Neural cell (in vitro differentiated cells): ENCODE measurements at regions not wholly inside any gene's neighbourhood (a gene's known extent, or its start where the extent isn't known, plus 50 kb on each side); places are given as distances from the start of the nearest gene placed in this dataset.

Source experiments
- H2AFZ ChIP-seq: fragments of 200-600, 300-800 bp; sonication (generic), shearing (Covaris generic); 2 replicates; pipeline ENCODE4 v1.6.0; 2014; ENCODE audit warnings: low read depth, mild to moderate bottlenecking, antibody characterized with exemption, low read length, moderate library complexity
- H3F3A ChIP-seq: fragments of 200-600 bp; shearing (Covaris generic); 2 replicates; pipeline ENCODE4 v1.6.1; 2016; ENCODE audit warnings: mild to moderate bottlenecking, moderate library complexity, mixed read lengths, antibody characterized with exemption, low read length; ENCODE audit not compliant: insufficient read depth, poor library complexity, severe bottlenecking
- H3K27ac ChIP-seq: fragments of 200-600, 300-800 bp; sonication (generic), shearing (Covaris generic); 2 replicates; pipeline ENCODE4 v1.5.1; 2014; ENCODE audit warnings: mild to moderate bottlenecking, low read length, moderate library complexity
- H3K27me3 ChIP-seq: fragments of 300-800, 200-600 bp; sonication (generic), shearing (Covaris generic); 2 replicates; pipeline ENCODE4 v1.6.0; 2014; ENCODE audit warnings: mild to moderate bottlenecking, low read depth, low read length, moderate library complexity; ENCODE audit not compliant: insufficient read depth
- H3K36me3 ChIP-seq: fragments of 300-800, 200-600 bp; sonication (generic), shearing (Covaris generic); 2 replicates; pipeline ENCODE4 v1.5.1; 2014; ENCODE audit warnings: mild to moderate bottlenecking, antibody characterized with exemption, low read length, moderate library complexity; ENCODE audit not compliant: insufficient read depth
- H3K4me2 ChIP-seq: fragments of 300-800, 200-600 bp; sonication (generic), shearing (Covaris generic); 2 replicates; pipeline ENCODE4 v1.6.0; 2014; ENCODE audit warnings: mild to moderate bottlenecking, low read length
- H3K4me3 ChIP-seq: fragments of 300-800, 200-600 bp; sonication (generic), shearing (Covaris generic); 2 replicates; pipeline ENCODE4 v1.5.1; 2014; ENCODE audit warnings: mild to moderate bottlenecking, low read length, moderate library complexity
- H3K79me2 ChIP-seq: fragments of 200-600 bp; shearing (Covaris generic); replicated peaks from 2 replicates; pipeline ENCODE4 v1.6.0; 2014; ENCODE audit warnings: mild to moderate bottlenecking, low read length, moderate library complexity; ENCODE audit not compliant: insufficient read depth
- H3K9ac ChIP-seq: fragments of 300-800, 200-600 bp; sonication (generic), shearing (Covaris generic); 2 replicates; pipeline ENCODE4 v1.6.1; 2016; ENCODE audit warnings: mild to moderate bottlenecking, low read length, mixed read lengths
- H3K9me2 ChIP-seq: fragments of 200-600 bp; shearing (Covaris generic); 2 replicates; pipeline ENCODE4 v1.6.1; 2016; ENCODE audit warnings: mild to moderate bottlenecking, low read length, mixed read lengths; ENCODE audit not compliant: insufficient read depth
- H3K9me3 ChIP-seq: fragments of 200-600, 300-800 bp; sonication (generic), shearing (Covaris generic); 2 replicates; pipeline ENCODE4 v1.6.1; 2016; ENCODE audit warnings: mild to moderate bottlenecking, mixed run types, low read length, moderate library complexity, mixed read lengths
- H4K20me1 ChIP-seq: fragments of 200-600 bp; shearing (Covaris generic); 2 replicates; pipeline ENCODE4 v1.6.1; 2016; ENCODE audit warnings: mild to moderate bottlenecking, mixed run types; ENCODE audit not compliant: insufficient read depth
- CTCF ChIP-seq: fragments of 450-650 bp; IDR thresholded peaks from 2 replicates; pipeline ENCODE4 v1.5.1; 2014; ENCODE audit warnings: antibody characterized with exemption, mild to moderate bottlenecking, moderate library complexity; ENCODE audit not compliant: poor library complexity, severe bottlenecking
- EP300 ChIP-seq: fragments of 450-650 bp; conservative IDR thresholded peaks from 2 replicates; pipeline ENCODE4 v1.6.1; 2014; ENCODE audit warnings: antibody characterized with exemption, mild to moderate bottlenecking, moderate library complexity; ENCODE audit not compliant: poor library complexity, severe bottlenecking
- EZH2 ChIP-seq: fragments of 200-600, 300-800 bp; shearing (Covaris generic), sonication (generic); IDR thresholded peaks from 2 replicates; pipeline ENCODE4 v1.6.1; 2014; ENCODE audit warnings: antibody characterized with exemption, low read length, borderline replicate concordance, mild to moderate bottlenecking; ENCODE audit not compliant: insufficient read depth, poor library complexity, severe bottlenecking
- MXI1 ChIP-seq: fragments of 450-650 bp; conservative IDR thresholded peaks from 2 replicates; pipeline ENCODE4 v1.6.1; 2014; ENCODE audit warnings: antibody characterized with exemption, mild to moderate bottlenecking; ENCODE audit not compliant: poor library complexity, severe bottlenecking
- POLR2AphosphoS5 ChIP-seq: IDR thresholded peaks from 2 replicates; pipeline ENCODE4 v1.6.1; 2012
- RAD21 ChIP-seq: fragments of 450-650 bp; conservative IDR thresholded peaks from 2 replicates; pipeline ENCODE4 v1.6.1; 2014; ENCODE audit warnings: antibody characterized with exemption, mild to moderate bottlenecking, moderate library complexity
- REST ChIP-seq: IDR thresholded peaks from 2 replicates; pipeline ENCODE4 v1.6.1; 2012; ENCODE audit warnings: borderline replicate concordance
- SMC3 ChIP-seq: fragments of 450-650 bp; conservative IDR thresholded peaks from 2 replicates; pipeline ENCODE4 v1.6.1; 2014; ENCODE audit warnings: antibody characterized with exemption, mild to moderate bottlenecking, moderate library complexity; ENCODE audit not compliant: poor library complexity
- TAF1 ChIP-seq: IDR thresholded peaks from 2 replicates; pipeline ENCODE4 v1.6.1; 2012; ENCODE audit warnings: low read depth

- no peak overlapping the region for H3K4me2 ChIP-seq
- TF ChIP-seq CTCF, result no peak
- TF ChIP-seq MXI1, result no peak
- no peak for TF ChIP-seq POLR2AphosphoS5
- H3K9me3 ChIP-seq, result no peaks in the 10 kb centered on the region
- no peak overlapping the region for H3K9ac ChIP-seq
- H3F3A ChIP-seq, result no peaks in the 10 kb centered on the region
- H2AFZ ChIP-seq, result no peak overlapping the region
- no peaks in the 10 kb centered on the region for H3K27me3 ChIP-seq
- no peaks in the 10 kb centered on the region for H4K20me1 ChIP-seq
- H3K79me2 ChIP-seq, result no peaks in the 10 kb centered on the region
- no peaks in the 10 kb centered on the region for H3K9me2 ChIP-seq
- no peak overlapping the region for H3K4me3 ChIP-seq
- H3K36me3 ChIP-seq, result no peaks in the 10 kb centered on the region
- H3K27ac ChIP-seq, result no peak overlapping the region
These were observed 336.9 kb upstream of the RSPO3 start for GRCh38 chr6:126781582-126781981.

- no peak overlapping the region for H3K4me2 ChIP-seq
- no peaks in the 10 kb centered on the region for H4K20me1 ChIP-seq
- H2AFZ ChIP-seq, result no peak overlapping the region
These were observed 334.2 kb upstream of the RSPO3 start for GRCh38 chr6:126784161-126784790.

More at GRCh38 chr6:126784161-126784790, 334.2 kb upstream of the RSPO3 start:
- Histone ChIP-seq H3K79me2 (no peaks in the 10 kb centered on the region), H3K27ac (no peak overlapping the region), H3K36me3 (no peaks in the 10 kb centered on the region), H3K9me3 (no peaks in the 10 kb centered on the region), H3K9ac (no peak overlapping the region), H3F3A (no peaks in the 10 kb centered on the region), H3K9me2 (no peaks in the 10 kb centered on the region), H3K27me3 (no peaks in the 10 kb centered on the region), H3K4me3 (no peak overlapping the region)
- TF ChIP-seq RAD21 (no peak), CTCF (no peak), EP300 (no peak), REST (no peak), EZH2 (no peak), POLR2AphosphoS5 (no peak), MXI1 (no peak), TAF1 (no peak), SMC3 (no peak)
